Retinal pigment epithelial cell (primary cell): ENCODE measurements at regions not wholly inside any gene's neighbourhood (a gene's known extent, or its start where the extent isn't known, plus 50 kb on each side); places are given as distances from the start of the nearest gene placed in this dataset.

ENCODE experiments used
- DNase-seq: peaks from one replicate; pipeline ENCODE4 v3.0.0-alpha.2; 2010; ENCODE audit warnings: low read depth
- H3K4me3 ChIP-seq: 2 replicates; pipeline ENCODE4 v1.5.1; 2011; ENCODE audit warnings: mild to moderate bottlenecking, low read length, control low read depth, moderate library complexity
- TF ChIP-seq, protein P1 (sequence below): conservative IDR thresholded peaks from 2 replicates; pipeline ENCODE4 v1.5.1; 2011; ENCODE audit warnings: low read depth, low read length, control low read depth, inconsistent platforms

DNA sequence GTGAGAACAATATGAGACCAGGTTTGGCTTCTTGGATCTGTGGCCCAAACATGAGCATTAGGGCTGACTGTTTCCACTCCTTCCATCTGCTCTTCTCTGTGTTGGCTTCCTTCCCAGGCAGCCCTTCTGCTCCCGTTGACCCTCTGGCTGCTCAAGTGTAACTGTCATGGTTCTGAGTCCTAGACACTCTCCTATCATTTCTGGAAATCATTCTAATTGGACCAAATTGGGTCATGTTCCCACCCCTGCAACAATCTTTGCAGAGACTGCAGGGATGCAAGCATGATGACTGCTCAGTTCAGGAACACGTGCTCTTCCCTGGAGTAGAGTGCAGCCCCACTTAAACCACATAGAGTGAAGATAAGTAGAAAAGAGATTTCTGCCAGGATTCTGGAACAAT lies 741.4 kb downstream of the TAF11L14 start:
- H3K4me3 ChIP-seq, result no peak overlapping the region
- no peak for DNase-seq
- TF ChIP-seq, protein P1, sequence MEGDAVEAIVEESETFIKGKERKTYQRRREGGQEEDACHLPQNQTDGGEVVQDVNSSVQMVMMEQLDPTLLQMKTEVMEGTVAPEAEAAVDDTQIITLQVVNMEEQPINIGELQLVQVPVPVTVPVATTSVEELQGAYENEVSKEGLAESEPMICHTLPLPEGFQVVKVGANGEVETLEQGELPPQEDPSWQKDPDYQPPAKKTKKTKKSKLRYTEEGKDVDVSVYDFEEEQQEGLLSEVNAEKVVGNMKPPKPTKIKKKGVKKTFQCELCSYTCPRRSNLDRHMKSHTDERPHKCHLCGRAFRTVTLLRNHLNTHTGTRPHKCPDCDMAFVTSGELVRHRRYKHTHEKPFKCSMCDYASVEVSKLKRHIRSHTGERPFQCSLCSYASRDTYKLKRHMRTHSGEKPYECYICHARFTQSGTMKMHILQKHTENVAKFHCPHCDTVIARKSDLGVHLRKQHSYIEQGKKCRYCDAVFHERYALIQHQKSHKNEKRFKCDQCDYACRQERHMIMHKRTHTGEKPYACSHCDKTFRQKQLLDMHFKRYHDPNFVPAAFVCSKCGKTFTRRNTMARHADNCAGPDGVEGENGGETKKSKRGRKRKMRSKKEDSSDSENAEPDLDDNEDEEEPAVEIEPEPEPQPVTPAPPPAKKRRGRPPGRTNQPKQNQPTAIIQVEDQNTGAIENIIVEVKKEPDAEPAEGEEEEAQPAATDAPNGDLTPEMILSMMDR, result no peak

DNA sequence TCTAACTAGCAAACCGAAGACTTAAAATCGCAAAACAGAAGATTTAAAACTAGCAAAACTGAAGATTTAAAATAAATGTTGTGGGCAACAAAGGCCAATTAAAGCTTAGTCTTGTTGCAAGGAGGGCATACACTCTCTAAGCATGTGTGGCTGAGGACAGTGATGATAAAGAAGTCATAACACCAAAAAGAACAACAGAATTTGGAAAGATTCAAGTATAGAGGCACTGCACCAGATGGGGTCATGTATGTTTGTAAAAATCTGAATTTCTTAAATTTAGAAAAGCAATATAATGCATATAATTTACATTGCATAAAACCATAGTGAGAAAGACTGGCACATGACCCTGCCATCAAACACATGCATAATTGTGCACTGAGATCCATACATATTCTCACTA lies 743.8 kb downstream of the TAF11L14 start:
- H3K4me3 ChIP-seq, result no peak overlapping the region
- no peak for DNase-seq
- TF ChIP-seq, protein P1, result no peak

DNA sequence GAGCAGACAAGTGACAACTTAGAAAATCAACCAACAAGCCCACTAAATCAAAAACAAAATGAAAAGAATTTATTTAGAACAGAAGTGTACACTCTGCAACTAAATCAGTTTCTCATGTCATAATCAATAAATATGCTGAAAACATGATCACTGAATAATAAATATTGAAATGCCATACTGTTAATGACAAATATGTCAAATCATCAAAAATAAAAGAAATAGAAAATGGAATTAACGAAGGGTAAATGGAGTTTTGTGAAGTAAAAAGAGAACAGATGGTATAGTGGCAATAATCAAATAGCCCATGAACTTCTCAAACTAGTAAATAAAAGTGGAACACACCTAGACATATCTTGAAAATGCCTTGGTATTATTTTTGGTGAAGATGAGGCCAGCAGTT lies 744.9 kb downstream of the TAF11L14 start:
- no peak for DNase-seq
- H3K4me3 ChIP-seq, result no peak overlapping the region
- TF ChIP-seq, protein P1, result no peak

DNA sequence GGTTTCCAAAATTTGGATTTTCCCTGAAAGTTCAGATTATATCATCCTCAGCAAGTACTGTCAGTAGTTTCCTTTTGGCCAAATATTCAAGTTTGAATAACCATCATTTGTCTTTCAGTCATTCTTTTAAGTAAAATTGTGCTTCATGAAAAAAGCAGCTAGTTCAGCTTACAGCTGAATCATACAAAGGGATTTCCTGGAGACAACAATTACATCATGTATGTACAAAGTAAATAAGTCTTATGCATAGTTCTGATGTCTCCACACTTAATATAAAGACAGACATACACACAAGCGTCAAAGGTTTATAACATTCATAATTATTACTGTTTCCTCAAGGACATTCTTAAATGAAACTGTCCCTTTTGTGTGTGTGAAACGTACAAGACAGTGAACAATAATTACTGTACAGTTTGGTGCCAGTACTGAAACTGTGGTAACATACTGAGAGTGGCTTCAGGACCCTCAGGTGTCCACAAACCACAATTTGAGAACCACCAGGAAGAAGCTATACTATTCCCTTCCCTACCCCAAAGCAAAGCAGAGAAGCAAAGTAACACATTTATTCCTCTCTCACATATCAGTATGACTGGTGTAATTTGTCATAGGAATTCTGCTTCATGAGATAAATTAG lies 746.6 kb downstream of the TAF11L14 start:
- H3K4me3 ChIP-seq, result no peak overlapping the region
- TF ChIP-seq, protein P1, result no peak
- DNase-seq, result no peak

DNA sequence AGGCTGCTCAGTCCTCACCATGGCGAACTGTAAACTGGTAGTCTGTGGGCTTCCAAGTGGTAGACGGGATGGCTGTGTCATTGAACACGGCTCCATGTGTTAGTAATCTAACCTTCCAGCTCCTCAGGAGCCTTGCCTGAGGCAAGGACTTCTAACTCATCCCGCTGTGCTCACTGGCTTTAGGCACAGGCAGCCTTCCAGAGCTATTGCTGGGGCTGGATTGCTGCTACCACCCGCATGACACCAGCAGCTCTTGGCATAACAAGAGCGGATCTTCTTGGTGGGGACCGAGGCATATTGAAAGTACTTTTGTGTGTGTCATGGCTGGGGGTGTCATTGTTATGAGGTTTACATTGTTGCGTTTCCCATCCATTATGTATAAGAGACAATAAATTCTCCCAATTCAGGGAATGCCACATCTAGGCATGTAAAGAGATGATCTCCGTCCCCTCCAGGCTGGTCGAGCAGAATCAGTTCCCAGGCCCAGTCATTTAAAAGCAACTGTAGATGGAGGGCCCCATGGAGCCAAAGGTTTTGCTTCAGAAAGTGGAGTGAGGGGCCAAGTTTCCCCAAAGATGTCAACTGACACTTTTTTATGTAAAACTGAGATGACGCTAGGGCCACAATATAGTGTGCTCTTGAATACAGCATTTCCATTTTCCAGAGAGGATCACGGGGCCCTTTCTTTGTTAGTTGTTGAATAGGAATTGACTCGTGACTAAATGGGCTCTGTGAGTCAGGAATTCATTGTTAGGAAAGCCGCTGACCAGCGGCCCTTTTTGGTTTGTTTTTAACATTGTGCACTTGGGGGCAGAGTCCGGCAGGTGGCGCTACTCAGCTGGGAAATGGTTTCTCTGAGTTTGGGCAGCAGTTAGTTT lies 759.5 kb downstream of the TAF11L14 start:
- DNase-seq, result peak; percentile 58
- H3K4me3 ChIP-seq, result no peak overlapping the region
- TF ChIP-seq, protein P1, result peak; percentile 94

DNA sequence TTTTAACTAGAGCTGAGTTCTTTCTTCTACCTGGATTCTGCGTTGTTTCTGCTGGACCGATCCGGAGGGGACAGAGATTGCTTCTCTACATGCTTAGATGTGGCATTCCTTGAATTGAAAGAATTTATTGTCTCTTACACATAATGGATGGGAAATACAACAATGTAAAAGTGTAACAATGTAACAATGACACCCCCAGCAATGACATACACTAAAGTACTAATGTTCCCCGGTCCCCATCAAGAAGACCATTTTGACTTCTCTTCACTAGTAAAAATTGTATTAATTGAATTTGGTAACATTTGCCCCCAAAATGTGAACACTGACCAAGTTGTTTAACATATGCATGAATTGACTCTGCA lies 760.2 kb downstream of the TAF11L14 start:
- H3K4me3 ChIP-seq, result no peak overlapping the region
- DNase-seq, result no peak
- TF ChIP-seq, protein P1, result no peak
